HG02970 (cell line): ENCODE measurements at regions not wholly inside any gene's neighbourhood (a gene's known extent, or its start where the extent isn't known, plus 50 kb on each side); places are given as distances from the start of the nearest gene placed in this dataset.
"Not testable (repeated sequence)": the region's sequence is repeated elsewhere in the genome, so short reads cannot be mapped to it uniquely, and the experiment has no call there.

Experiments used
- ATAC-seq: cut with Tn5 transposase; IDR thresholded peaks from one replicate; pipeline ENCODE4 v1.9.1; 2021; ENCODE audit warnings: mild to moderate bottlenecking, moderate library complexity, moderate number of reproducible peaks; ENCODE audit not compliant: unreplicated experiment, low FRiP score

DNA sequence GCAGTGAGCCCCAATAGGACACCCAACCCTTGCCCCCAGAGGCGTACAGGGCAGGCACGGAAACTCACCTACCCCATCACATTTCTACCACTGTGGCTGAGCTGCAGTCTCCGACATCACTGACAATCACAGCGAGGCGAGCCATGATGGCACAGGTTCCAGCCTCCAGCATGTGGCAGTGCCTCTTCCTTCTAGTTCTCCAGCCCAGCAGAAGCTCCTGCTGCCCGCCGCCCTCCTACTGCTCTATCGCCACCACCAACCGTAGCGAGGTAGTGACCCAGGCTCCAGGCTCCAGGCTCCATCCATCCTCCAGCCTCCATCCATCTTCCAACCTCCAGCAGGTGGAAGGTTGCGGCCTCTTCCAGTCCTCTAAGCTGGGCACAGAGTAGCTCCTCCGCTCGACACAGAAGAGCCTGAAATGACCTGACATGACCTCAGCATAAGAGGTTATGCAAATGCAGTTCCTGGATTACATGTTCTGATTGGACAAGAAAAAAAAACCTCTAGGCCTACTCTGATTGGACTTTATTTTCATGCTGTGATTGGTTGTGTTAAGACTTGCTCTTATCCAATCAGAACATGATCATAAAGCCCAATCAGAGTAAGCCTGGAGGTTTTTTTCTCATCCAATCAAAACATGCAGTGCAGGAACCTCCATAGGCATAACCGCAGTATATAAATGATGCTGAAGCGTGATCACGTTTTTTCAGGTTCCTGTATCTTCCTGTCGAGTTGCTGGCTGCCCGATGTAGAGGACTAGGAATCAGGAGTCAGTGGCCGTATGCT is 438.9 kb upstream of the ZNF337 start:
- no peak for ATAC-seq

- no peak for ATAC-seq
These were observed 438.0 kb upstream of the ZNF337 start for GRCh38 chr20:26134606-26135005.

- ATAC-seq = not testable (repeated sequence)
These were observed 437.1 kb upstream of the ZNF337 start for GRCh38 chr20:26133794-26134193.

GRCh38 chr20:26120920-26121319 is 424.3 kb upstream of the ZNF337 start:
- not testable (repeated sequence) for ATAC-seq

GRCh38 chr20:26094498-26094897 is 397.8 kb upstream of the ZNF337 start:
- ATAC-seq = not testable (repeated sequence)

- not testable (repeated sequence) for ATAC-seq
These were observed 395.3 kb upstream of the ZNF337 start for GRCh38 chr20:26091921-26092320.

GRCh38 chr20:26086195-26086594 is 389.5 kb upstream of the ZNF337 start:
- not testable (repeated sequence) for ATAC-seq

DNA sequence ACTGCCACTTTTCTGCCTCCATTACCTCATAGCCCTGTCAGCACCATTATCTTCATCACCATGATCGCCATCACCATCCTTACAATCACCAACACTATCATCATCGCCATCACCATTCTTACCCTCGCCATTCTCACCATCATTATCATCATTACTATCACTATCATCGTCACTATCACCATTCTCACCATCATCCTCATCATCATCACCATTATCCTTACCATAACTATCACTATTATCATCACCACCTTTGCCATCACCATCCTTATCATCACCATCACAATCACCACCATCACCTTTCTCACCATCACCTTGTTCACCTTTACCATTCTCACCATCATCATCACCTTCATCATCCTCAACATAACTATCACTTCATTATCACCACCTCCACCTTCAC is 377.3 kb upstream of the ZNF337 start:
- ATAC-seq = not testable (repeated sequence)

DNA sequence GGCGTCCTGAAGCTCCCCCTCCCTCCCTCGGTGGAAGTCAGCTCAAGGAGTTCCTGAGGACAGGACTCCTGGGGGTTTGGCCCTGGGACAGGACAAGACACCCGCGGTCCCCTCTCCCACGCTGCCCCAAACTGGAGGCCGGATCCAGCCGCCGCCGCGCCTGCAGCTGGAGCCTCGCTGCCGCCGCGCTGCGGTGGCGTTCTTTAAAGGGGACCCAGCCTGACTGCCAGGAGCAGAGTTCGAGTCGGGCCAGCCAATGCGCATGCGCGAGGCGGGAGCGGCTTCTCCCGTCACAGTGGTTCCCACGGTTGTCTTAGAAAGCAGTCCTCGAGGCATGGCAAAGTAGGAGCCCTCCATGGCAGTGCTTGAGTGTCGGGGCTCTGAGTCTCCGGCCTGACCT is 362.7 kb upstream of the ZNF337 start:
- not testable (repeated sequence) for ATAC-seq

GRCh38 chr20:26058446-26058845 is 361.8 kb upstream of the ZNF337 start:
- not testable (repeated sequence) for ATAC-seq

DNA sequence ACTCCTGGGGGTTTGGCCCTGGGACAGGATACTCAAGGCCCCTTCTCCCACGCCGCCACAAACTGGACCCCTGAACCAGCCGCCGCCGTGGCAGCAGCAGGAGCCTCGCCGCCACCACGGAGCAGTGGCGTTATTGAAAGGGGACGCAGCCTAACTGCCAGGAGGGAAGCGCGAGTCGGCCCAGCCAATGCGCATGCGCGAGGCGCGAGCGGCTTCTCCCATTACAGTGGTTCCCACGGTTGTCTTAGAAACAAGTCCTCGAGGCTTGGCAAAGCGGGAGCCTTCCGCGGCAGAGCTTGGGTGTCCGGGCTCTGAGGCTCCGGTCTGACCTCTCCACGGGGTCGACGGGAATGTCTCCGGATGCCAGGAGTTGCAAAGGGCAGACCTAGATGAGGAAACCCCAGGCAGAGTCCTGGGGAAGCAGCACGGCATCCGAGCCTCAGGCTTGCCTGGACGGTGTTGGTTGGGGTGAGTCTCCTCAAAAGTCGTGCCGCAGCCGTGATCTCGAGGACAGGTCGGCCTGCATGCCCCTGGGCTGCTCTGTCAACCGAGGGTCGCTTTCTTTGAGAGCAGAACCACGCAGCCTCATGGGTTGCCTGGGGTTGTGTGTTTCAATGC is 360.6 kb upstream of the ZNF337 start:
- not testable (repeated sequence) for ATAC-seq

GRCh38 chr20:26025792-26026191 is 329.1 kb upstream of the ZNF337 start:
- ATAC-seq = not testable (repeated sequence)

DNA sequence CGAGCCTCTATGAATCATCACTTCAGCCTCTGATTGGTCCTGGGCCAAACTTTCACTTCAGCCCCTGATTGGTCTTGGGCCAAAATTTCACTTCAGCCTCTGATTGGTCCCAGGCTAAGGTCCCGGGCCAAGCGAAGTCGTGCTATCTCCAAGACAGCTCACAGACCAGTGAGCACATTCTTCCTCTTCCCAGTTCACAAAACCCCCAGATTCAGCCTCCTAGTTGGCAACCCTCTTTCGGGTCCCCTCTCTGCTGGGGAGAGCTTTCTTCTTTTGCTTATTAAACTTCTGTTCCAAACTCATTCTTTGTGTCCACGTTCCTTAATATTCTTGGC is 314.3 kb upstream of the ZNF337 start:
- ATAC-seq = not testable (repeated sequence)

GRCh38 chr20:26010224-26010941 is 313.7 kb upstream of the ZNF337 start:
- ATAC-seq = not testable (repeated sequence)

DNA sequence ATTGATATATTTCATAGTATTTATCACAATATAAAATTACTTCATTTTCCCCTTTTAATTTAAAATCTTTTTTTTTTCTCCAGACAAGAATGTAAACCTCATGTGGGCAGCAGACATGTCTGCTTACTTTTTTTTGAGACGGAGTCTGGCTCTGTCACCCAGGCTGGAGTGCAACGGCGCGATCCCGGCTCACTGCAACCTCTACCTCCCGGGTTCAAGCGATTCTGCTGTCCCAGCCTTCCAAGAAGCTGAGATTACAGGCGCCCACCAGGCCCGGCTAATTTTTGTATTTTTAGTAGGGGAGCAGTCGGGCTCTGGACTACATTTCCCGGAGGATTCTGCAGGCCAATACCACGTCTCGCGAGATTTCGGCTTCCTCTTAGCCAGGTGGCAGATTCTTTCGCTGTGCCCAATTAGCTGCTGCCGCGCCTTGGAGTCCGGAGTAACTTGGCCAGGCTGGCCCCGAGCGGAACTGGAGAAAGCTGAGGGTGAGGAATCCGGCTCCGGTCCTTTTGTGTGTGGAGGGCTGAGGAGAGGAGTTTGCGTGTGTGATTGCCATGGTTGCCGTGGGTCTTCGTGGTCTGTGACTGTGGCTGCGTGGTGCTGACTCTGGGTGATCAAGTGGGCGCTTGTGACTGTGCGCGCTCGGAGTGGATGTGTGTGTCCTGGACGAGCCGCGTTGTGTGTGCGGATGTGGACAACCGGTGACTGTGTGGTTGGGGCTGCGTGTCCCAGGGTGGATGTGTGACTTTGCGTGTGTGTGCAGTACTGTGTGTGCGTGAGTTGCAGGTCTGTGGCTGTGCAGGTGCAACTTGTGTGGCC is 313.0 kb upstream of the ZNF337 start:
- not testable (repeated sequence) for ATAC-seq

- not testable (repeated sequence) for ATAC-seq
These were observed 311.4 kb upstream of the ZNF337 start for GRCh38 chr20:26008026-26008425.

DNA sequence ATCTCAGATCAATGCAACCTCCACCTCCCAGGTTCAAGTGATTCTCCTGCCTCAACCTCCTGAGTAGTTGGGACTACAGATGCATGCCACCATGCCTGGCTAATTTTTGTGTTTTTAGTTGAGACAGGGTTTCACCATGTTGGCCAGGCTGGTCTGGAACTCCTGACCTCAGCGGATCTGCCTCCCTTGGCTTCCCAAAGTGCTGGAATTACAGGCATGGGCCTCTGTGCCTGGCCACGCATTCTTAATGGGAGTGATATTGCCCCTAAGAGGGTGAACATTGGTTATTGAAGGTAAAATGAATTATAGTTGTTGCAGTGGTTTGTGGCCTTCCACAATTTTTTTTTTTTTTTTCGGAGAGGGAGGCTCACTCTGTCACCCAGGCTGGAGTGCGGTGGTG is 309.5 kb upstream of the ZNF337 start:
- ATAC-seq = not testable (repeated sequence)

DNA sequence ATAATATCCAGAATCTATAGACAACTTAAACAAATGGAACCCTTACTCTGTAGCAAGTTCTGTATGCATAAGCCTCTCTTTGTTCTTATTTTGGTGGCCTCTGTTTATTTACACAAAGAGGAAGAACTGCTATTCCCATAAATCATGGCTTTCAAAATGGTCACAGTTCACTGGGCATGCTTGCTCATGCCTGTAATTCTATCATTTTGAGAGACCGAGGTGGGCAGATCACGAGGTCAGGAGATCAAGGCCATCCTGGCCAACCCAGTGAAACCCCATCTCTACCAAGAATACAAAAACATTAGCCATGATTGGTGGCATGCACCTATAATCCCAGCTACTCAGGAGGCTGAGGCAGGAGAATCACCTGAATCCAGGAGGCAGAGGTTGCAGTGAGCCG is 307.3 kb upstream of the ZNF337 start:
- not testable (repeated sequence) for ATAC-seq

DNA sequence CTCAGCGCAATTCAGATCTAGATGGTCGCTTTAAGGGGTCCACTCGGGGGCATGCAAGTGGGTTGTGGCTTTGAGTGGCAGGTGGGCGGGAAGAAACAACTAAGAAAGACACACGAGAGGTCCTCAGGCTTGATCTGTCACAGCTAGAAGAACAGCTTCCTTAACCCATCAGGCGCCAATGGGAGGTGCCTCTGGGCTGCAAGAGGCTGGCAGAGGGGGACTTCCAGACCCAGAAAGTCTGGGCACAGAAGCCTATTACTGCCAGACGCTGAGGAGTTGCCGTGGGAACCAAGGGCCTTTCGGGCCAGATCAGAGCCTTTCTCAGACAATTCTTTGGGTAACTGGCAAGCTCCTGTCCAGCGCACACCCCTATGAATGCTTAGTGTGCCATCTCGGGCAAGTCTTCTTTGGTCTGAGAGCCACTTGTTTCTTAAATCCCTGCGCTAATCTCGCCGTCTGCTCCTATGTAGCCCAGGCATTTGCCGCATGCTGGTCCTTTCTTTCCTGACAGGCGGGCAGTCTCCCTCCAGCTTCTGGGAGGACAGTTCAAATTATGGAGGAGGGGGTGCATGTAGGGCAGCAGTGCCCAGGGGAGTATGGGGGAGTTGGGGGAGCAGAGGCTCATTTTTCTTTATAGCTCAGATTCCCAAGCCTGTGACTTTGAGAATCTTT is 300.9 kb upstream of the ZNF337 start:
- not testable (repeated sequence) for ATAC-seq

GRCh38 chr20:25992146-25992545 is 295.5 kb upstream of the ZNF337 start:
- no peak for ATAC-seq
